Ecto neural progenitor cell (in vitro differentiated cells): ENCODE measurements at regions not wholly inside any gene's neighbourhood (a gene's known extent, or its start where the extent isn't known, plus 50 kb on each side); places are given as distances from the start of the nearest gene placed in this dataset.

ENCODE experiments used
- DNase-seq: peaks from one replicate; pipeline ENCODE4 v3.0.0-alpha.2; 2018; ENCODE audit warnings: low spot score

GRCh38 chr4:41390661-41391060 is 133.9 kb downstream of the UCHL1 start:
- DNase-seq: no peak

- DNase-seq: no peak
Measured at GRCh38 chr4:41391271-41391670, 134.5 kb downstream of the UCHL1 start.

DNA sequence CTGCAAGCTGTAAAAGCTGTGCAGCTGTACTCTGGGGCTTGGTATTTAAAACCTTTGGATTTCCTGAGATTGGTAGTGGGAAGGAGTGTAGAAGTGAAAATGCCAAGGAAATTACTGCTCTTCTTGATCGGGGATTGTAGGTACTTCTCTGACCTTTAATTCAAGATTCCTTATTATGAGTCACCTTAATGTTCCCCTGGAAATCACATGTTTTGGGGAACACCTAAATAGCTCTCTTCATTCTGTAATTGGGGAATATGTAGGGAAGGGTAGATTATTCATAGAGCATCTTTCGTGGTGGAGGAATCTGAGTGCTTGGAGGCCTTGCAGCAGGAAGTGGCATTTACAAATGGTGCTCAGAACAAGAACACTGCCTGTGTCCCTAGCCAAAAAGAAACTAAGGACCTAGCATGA is 137.8 kb downstream of the UCHL1 start:
- DNase-seq: no peak

GRCh38 chr4:41396214-41396613 is 139.5 kb downstream of the UCHL1 start:
- no peak for DNase-seq

- no peak for DNase-seq
Measured at GRCh38 chr4:41396869-41397268, 140.1 kb downstream of the UCHL1 start.

GRCh38 chr4:41399231-41399630 is 138.7 kb upstream of the LIMCH1 start:
- no peak for DNase-seq

GRCh38 chr4:41400296-41400695 is 137.7 kb upstream of the LIMCH1 start:
- DNase-seq: no peak

DNA sequence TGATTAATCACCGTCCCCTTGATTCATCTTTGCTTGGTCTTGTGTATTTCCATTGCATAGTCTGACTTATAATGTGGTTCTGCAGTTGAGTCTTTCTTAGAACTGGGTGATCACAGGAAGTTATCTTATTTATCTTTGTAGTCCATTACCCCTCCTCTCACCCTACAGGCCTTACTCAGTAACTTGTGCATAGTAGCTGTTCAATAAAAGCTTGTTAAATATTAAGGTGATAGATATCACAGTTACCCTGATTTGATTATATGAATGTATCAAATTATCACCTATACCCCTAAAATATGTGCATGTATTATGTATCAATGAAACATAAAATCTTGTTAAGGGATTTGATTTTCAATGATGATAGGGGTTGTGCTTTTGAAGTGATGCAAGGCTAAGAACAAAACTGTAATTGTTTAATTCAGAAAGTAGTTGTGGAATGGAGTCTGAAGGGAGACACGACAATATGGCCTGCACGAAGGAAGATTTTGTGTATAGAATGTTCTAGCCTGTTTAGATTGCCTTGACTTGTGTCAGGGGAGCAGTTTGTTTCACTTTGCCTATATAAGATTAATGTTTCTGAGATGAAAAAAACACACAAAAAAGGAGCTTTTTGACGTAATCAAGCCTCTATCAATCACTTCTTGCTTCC is 132.4 kb upstream of the LIMCH1 start:
- DNase-seq: no peak

DNA sequence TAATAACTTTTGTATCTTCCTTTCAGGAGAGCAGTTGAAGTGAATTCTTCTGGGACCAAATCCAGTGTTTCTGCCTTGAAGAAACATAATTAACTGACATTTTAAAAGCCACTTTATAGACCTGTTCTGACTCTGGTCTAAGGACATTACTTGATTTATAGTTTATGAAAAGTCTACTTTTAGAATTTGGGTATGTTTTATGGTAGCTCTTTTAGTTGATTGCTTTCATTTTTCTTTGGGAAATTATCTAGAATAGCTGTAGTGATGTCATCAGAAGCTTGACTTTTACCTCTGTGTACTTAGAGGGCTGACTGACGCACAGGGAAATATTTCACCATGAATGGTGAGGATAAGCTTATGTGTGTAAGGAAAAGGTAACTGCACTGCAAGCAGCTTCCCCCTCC is 131.8 kb upstream of the LIMCH1 start:
- no peak for DNase-seq

DNA sequence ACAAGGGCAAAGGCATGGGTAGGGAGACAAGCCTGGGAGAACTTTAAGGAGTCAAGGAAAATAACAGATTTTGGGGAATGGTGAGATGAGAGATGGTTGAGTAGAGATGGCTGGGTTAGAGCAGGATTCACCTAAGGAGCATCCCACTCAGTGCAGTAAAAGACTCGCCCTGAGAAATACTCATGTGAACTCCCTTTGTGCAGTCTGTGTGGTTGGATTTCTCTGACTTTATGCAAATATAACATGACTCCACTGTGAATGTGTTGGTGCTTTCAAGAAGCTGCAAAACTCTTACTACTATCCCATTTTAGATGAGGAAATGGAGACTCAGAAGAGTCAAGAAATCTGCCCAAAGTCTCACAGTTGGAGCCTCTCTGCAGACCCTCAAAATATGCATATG is 129.8 kb upstream of the LIMCH1 start:
- DNase-seq: no peak

DNA sequence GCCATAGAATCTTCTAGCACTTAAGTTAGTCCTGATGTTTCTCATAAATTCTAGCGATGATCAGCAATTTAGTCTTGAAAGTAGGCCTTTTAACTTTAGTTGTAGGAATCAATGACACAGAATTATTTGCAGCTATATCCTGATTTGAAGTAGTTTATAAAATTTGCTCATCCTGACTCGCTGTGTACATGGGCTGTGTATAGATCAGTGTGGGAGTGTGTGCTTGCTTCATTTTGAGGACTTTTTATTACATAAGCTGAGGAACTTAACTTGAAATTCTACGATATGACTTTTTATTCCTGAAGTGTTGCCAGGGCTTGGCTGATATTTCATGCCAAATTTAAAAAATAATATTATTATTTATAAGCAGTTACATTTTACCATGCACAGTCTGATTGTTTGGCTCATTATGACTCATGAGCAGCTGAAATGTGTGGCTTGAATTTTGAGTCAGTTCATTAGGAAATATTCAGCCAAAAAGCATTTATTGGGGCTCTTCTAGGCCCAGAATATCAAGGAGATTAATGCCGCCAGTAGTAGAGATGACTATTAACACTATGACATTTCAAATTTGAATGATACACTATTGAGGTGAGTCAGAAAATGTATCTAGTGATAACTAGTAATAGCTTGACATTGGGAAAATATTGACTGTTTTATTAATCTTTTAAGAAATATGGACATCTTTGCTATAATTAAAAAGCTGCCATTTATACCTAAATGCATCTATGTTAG is 128.9 kb upstream of the LIMCH1 start:
- no peak for DNase-seq

DNA sequence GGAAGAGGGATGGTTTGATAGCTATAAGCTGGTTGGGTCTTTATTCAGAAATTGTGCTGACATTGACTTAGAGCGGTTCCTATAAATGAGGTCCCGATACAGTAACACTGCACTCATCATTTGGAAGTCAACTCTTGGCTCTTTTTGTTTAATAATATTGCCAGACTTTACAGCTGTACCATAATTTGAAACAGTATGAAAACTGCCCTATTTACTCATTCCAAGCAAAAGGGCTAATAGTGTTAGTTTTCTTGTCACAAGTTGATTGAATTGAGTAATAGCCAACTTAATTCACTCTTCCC is 128.4 kb upstream of the LIMCH1 start:
- no peak for DNase-seq

DNA sequence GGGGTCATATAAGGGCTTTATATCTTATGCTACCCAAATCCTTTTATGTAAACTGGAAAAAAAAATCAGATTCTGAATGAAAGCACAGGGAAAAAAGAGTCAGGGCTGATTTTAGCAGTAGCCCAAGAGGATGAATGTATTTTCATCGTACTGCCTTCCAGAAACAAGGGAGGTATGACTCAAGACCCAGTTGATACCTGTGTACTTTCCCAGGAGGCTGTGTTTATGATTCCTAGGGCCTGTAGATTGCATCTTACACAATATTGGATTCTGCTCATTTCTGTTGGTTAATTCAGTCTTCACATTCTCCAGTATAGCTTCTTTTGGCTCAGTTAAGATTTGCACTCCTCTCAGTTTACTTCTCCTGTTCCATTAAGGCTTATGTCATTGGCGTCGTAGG is 127.9 kb upstream of the LIMCH1 start:
- no peak for DNase-seq

DNA sequence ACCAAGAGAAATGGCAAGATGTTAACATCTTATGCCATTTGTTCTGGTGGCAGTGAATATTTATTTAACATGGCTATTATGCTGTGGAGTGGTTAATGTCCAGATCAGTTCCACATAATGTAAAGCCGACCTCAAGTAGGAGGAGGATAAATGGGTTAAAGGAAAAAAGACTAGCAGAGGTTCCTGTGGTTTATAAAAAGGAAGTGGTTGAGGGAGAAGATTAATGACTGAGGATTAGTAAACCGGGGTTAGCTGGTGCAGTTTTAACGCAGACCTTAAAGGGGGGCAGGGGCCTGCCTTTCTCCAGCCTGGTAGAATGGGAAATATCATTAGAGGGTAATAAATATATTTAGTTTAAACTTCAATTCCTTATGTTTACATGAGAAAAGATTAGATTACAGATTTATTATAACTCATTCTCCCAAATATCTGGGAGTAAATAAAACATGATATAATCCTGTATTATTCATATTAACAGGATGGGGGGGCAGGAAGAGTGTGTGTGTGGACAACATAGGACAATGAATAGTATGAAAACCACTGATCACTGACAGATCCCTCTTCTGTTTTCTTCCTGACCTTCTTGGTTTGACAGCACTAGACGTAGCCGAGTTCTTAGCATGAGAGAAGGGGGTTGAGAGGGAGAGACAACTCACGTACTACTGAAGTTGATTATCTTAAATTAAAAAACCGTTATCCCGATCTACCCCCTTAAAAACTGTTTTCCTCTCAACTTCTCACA is 124.1 kb upstream of the LIMCH1 start:
- no peak for DNase-seq

GRCh38 chr4:41414412-41414779 is 123.6 kb upstream of the LIMCH1 start:
- no peak for DNase-seq

GRCh38 chr4:41418444-41418843 is 119.5 kb upstream of the LIMCH1 start:
- no peak for DNase-seq

- DNase-seq: no peak
Measured at GRCh38 chr4:41420541-41420940, 117.4 kb upstream of the LIMCH1 start.

DNA sequence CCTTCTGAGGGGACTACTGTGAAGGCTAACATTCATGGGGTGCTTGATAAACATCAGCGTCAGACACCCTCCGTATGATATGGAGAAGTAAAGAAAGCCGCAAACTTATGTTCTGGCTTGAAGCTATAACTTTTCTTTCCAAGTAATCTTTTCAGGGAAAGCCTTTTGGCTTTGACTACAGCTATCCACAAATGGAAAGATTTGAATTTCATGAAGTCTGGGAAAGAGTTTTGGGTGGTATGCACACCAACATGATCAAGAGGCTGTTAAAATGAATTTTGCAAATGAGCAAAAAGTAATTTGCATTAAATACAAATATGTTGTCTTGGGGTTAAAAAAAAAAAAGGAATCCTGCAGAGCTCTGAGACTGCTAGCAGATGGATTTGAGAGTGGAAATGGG is 114.8 kb upstream of the LIMCH1 start:
- no peak for DNase-seq

- DNase-seq: no peak
Measured at GRCh38 chr4:41424522-41424921, 113.4 kb upstream of the LIMCH1 start.

DNA sequence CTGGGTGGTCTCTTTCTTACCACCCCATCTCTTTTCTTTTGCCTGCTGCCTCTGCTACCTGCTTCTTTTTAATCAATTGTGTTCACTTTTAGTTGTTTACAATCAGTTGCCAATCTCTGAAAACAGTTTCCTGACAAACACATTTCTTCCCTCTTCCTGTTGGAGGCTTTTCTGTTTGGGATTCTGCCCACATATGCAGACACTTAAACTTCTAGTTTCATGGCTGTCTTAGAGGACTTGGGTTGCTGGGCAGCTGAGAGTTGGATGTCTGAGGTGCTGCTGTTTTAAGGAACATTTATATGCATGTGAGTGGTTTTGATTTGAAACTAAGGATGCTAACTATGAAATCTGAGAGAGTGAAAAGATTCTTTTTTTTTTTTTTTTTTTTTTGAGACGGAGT is 112.3 kb upstream of the LIMCH1 start:
- DNase-seq: no peak

DNA sequence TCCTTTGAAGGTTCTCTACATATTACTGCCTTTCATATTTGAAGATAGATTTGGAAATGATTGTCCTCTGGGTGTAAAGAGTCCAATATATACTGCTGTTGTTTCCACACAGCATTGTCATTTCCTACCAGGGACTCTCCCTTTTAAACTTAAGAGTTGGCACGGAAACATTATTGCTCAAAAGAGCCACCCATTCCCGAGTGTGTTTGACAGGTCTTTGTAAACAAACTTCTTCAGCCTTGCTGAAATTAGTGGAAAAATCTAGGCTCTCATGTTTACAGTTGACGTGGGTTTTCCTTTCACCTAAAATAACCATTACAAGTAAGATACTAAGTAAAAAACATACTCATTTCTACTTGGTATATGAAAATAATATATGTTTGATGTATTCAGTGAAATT is 111.4 kb upstream of the LIMCH1 start:
- DNase-seq: no peak

DNA sequence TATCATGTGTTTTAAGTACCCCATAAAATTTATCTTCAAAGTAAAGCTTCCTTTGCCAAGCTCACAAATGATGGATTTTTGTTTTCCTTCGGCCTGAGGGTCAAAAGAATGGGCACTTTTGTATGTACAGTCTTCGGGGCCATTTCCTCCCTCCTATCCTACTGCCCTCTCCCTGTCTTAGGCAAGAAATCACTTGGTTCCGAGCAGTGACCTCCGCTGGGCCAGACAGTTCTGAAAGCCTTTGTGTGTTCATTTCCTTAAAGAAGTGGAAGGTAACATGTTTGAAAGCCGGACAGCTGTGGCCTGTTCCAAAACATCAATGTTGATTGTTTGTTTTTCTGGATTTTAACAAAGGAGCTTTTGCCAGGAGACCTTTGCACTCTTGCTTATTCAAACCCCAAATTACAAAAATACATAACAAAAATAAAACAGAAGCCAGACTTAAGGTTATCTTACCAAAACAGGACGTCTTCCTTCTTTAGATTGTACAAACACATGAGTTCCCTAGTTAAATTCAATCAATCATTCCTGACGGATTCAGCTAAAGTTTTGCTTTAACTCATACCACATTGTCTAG is 110.6 kb upstream of the LIMCH1 start:
- DNase-seq: no peak

- no peak for DNase-seq
Measured at GRCh38 chr4:41427931-41428600, 109.9 kb upstream of the LIMCH1 start.
